ENCODE measurements at regions not wholly inside any gene's neighbourhood (a gene's known extent, or its start where the extent isn't known, plus 50 kb on each side); places are given as distances from the start of the nearest gene placed in this dataset.

DNA sequence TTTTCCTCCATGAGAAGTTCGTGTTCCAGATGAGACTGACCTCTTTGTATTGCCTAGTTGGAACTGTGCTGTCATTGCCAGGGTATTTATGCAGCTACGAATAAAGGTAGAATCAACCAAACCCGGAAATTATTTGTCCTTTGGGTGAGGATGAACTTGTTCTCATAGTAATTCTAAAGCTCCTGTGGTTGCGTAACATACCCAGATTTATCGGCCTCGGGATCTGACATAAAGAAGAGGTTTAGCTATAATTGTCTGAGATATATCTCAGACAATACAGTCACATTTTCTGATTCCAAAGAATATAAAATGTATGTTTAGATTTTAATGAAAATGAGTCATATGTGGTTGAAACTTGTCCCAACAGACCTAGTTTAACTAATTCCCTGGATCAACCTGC is 628.7 kb upstream of the LINC00305 start:
- TF ChIP-seq, protein P1, sequence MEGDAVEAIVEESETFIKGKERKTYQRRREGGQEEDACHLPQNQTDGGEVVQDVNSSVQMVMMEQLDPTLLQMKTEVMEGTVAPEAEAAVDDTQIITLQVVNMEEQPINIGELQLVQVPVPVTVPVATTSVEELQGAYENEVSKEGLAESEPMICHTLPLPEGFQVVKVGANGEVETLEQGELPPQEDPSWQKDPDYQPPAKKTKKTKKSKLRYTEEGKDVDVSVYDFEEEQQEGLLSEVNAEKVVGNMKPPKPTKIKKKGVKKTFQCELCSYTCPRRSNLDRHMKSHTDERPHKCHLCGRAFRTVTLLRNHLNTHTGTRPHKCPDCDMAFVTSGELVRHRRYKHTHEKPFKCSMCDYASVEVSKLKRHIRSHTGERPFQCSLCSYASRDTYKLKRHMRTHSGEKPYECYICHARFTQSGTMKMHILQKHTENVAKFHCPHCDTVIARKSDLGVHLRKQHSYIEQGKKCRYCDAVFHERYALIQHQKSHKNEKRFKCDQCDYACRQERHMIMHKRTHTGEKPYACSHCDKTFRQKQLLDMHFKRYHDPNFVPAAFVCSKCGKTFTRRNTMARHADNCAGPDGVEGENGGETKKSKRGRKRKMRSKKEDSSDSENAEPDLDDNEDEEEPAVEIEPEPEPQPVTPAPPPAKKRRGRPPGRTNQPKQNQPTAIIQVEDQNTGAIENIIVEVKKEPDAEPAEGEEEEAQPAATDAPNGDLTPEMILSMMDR (IDR thresholded peaks at IDR 0.05): no peak
- H3K27me3 ChIP-seq: no peaks in the 10 kb centered on the region
- H3K27ac ChIP-seq: no peak overlapping the region
- no peak overlapping the region for H3K4me3 ChIP-seq (ENCODE audit: low read depth in 1 of 2, low read length in 1 of 2)
- no peaks in the 10 kb centered on the region for H3K9me3 ChIP-seq
- H3K4me1 ChIP-seq (ENCODE audit: control insufficient read depth in 1 of 2, insufficient read depth in 1 of 2, low read depth in 1 of 2, low read length in 1 of 2): no peaks in the 10 kb centered on the region
- H3K36me3 ChIP-seq: no peaks in the 10 kb centered on the region

DNA sequence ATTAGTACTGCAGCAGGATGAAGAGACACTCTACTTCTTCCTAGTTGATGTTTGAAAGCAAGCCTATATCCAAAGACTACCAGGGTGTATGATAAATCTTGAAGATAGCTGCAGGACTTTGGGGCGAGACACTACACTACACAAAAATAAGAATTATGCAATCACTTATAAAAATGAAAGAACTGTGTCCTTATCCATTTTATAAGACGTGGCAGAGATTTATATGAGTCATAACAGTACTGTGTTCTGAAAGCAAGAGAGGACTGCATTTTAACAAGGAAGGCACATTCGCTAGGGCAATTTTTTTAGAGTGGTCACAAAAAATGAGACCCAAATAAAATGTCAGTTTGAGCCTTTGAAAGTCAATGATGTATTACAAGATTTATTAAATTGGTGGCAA is 617.0 kb upstream of the LINC00305 start:
- no peaks in the 10 kb centered on the region for H3K36me3 ChIP-seq
- TF ChIP-seq, protein P1 (IDR thresholded peaks at IDR 0.05): no peak
- H3K4me3 ChIP-seq (ENCODE audit: low read depth in 1 of 2, low read length in 1 of 2): no peak overlapping the region
- H3K27ac ChIP-seq: no peak overlapping the region
- H3K27me3 ChIP-seq: no peaks in the 10 kb centered on the region
- no peaks in the 10 kb centered on the region for H3K4me1 ChIP-seq (ENCODE audit: control insufficient read depth in 1 of 2, insufficient read depth in 1 of 2, low read depth in 1 of 2, low read length in 1 of 2)
- no peaks in the 10 kb centered on the region for H3K9me3 ChIP-seq

DNA sequence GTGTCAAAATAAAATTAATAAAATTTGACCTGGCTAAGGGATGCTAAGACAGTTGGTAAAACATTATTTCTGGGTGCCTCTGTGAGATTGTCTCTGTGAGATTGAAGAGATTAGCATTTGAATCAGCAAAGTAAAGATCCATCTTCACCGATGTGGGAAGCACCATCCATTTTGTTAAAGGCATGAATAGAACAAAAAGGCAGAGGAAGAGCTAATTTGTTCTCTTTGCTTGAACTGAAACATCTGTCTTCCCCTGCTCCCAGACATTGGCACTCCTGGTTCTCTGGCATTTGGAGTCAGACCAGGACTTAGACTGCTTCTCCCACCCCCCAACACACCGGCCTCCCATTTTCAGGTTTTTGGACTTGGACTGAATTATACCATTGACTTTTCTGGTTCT is 603.8 kb upstream of the LINC00305 start:
- Histone ChIP-seq H3K4me1 (ENCODE audit: control insufficient read depth in 1 of 2, insufficient read depth in 1 of 2, low read depth in 1 of 2, low read length in 1 of 2) (no peaks in the 10 kb centered on the region), H3K4me3 (ENCODE audit: low read depth in 1 of 2, low read length in 1 of 2) (no peak overlapping the region), H3K27ac (no peak overlapping the region), H3K9me3 (no peaks in the 10 kb centered on the region), H3K36me3 (no peaks in the 10 kb centered on the region), H3K27me3 (no peaks in the 10 kb centered on the region)
- TF ChIP-seq, protein P1 (IDR thresholded peaks at IDR 0.05): no peak

DNA sequence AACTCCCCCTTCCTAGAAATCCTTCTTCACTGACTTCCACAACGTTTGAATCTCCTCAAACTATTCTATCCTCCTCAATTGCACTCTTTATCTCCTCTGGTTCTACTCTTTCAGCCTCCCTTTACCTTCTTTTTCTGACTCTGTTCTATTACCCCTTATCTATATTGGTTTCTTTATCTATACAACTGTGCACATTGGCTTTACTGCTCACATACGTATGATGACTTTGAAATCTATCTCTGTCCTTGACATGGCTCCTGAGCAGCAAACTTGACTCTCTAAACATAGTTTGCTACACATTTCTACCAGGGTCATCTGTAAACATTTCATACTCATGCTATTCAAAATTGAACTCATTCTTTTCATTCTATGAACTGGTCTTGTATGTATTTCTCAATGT is 601.0 kb upstream of the LINC00305 start:
- Histone ChIP-seq H3K4me1 (ENCODE audit: control insufficient read depth in 1 of 2, insufficient read depth in 1 of 2, low read depth in 1 of 2, low read length in 1 of 2) (no peaks in the 10 kb centered on the region), H3K4me3 (ENCODE audit: low read depth in 1 of 2, low read length in 1 of 2) (no peak overlapping the region), H3K36me3 (no peaks in the 10 kb centered on the region), H3K27me3 (no peaks in the 10 kb centered on the region), H3K27ac (no peak overlapping the region), H3K9me3 (no peaks in the 10 kb centered on the region)
- TF ChIP-seq, protein P1 (IDR thresholded peaks at IDR 0.05): no peak

DNA sequence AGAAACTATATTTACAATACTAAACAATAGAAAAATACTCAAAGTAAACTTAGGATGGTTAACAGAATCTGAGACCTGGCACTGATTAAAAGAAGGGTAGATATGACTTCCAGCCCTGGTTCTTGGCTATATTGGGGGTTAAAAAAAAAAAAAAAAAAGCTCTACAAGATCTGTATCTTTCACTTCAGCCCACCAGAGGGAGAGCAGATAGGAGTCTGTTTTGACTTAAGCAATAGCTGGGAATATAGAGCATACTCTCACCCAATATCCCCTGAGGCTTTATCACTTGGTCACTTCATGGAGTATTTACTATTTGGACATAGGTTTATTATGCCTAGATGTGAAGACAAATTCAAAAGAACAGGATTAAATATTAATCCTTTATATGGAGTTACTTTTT is 598.9 kb upstream of the LINC00305 start:
- no peaks in the 10 kb centered on the region for H3K36me3 ChIP-seq
- TF ChIP-seq, protein P1 (IDR thresholded peaks at IDR 0.05): no peak
- H3K27ac ChIP-seq: no peak overlapping the region
- H3K9me3 ChIP-seq: no peaks in the 10 kb centered on the region
- H3K4me1 ChIP-seq (ENCODE audit: control insufficient read depth in 1 of 2, insufficient read depth in 1 of 2, low read depth in 1 of 2, low read length in 1 of 2): no peaks in the 10 kb centered on the region
- no peak overlapping the region for H3K4me3 ChIP-seq (ENCODE audit: low read depth in 1 of 2, low read length in 1 of 2)
- no peaks in the 10 kb centered on the region for H3K27me3 ChIP-seq

DNA sequence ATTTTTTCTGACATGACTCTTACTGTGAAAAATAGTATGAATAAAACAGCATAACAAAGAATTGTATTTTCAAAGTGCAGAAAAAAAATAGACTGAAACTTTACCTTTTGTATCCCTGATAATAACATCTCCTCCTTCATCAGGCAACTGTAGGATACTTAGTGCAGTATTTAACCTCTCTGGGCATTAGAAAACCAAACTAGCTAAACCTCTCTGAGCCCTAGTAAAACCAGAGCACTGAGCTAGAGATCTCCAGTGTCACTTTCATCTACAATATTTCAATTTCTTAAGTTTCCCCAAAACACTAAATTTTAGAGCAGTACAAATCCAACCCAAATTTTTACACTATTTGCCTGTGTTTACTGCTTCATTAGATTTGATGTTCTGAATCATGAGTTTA is 594.0 kb upstream of the LINC00305 start:
- H3K9me3 ChIP-seq: no peaks in the 10 kb centered on the region
- H3K27ac ChIP-seq: no peak overlapping the region
- no peaks in the 10 kb centered on the region for H3K27me3 ChIP-seq
- H3K4me3 ChIP-seq (ENCODE audit: low read depth in 1 of 2, low read length in 1 of 2): no peak overlapping the region
- H3K4me1 ChIP-seq (ENCODE audit: control insufficient read depth in 1 of 2, insufficient read depth in 1 of 2, low read depth in 1 of 2, low read length in 1 of 2): no peaks in the 10 kb centered on the region
- H3K36me3 ChIP-seq: no peaks in the 10 kb centered on the region
- TF ChIP-seq, protein P1 (IDR thresholded peaks at IDR 0.05): no peak
